Iris pigment epithelial cell (primary cell): ENCODE measurements at regions not wholly inside any gene's neighbourhood (a gene's known extent, or its start where the extent isn't known, plus 50 kb on each side); places are given as distances from the start of the nearest gene placed in this dataset.

Experiments used
- DNase-seq: peaks from one replicate; pipeline ENCODE4 v3.0.0-alpha.2; 2011; ENCODE audit warnings: low read depth

- DNase-seq, result no peak
Measured at GRCh38 chr14:26766726-26767125, 168.9 kb upstream of the NOVA1 start.

GRCh38 chr14:26773906-26774593 is 176.2 kb upstream of the NOVA1 start:
- peak; percentile 24 for DNase-seq

- peak; percentile 60 for DNase-seq
Measured at GRCh38 chr14:26775765-26776563, 178.1 kb upstream of the NOVA1 start.

- DNase-seq, result no peak
Measured at GRCh38 chr14:26791117-26791806, 193.4 kb upstream of the NOVA1 start.

GRCh38 chr14:26794731-26795130 is 196.9 kb upstream of the NOVA1 start:
- peak; percentile 82 for DNase-seq

- DNase-seq, result peak; percentile 74
Measured at GRCh38 chr14:26808407-26808806, 210.6 kb upstream of the NOVA1 start.

GRCh38 chr14:26810631-26811030 is 212.8 kb upstream of the NOVA1 start:
- DNase-seq, result no peak

- DNase-seq, result peak; percentile 74
Measured at GRCh38 chr14:26811756-26812305, 214.0 kb upstream of the NOVA1 start.

GRCh38 chr14:26820138-26820537 is 222.3 kb upstream of the NOVA1 start:
- peak; percentile 91 for DNase-seq

- peak; percentile 48 for DNase-seq
Measured at GRCh38 chr14:26820572-26820971, 222.7 kb upstream of the NOVA1 start.

- no peak for DNase-seq
Measured at GRCh38 chr14:26828741-26829140, 230.9 kb upstream of the NOVA1 start.

GRCh38 chr14:26833621-26834176 is 235.9 kb upstream of the NOVA1 start:
- peak; percentile 67 for DNase-seq

GRCh38 chr14:26835979-26836570 is 238.2 kb upstream of the NOVA1 start:
- no peak for DNase-seq

GRCh38 chr14:26839481-26839880 is 241.6 kb upstream of the NOVA1 start:
- no peak for DNase-seq

- DNase-seq, result peak; percentile 63
Measured at GRCh38 chr14:26841326-26841725, 243.5 kb upstream of the NOVA1 start.

GRCh38 chr14:26841920-26842741 is 244.3 kb upstream of the NOVA1 start:
- DNase-seq, result peak; percentile 98

- DNase-seq, result no peak
Measured at GRCh38 chr14:26845151-26845818, 247.5 kb upstream of the NOVA1 start.

GRCh38 chr14:26846388-26846787 is 248.6 kb upstream of the NOVA1 start:
- no peak for DNase-seq

- no peak for DNase-seq
Measured at GRCh38 chr14:26849514-26849913, 251.7 kb upstream of the NOVA1 start.

- no peak for DNase-seq
Measured at GRCh38 chr14:26851793-26852192, 254.0 kb upstream of the NOVA1 start.
